ENCODE measurements at regions not wholly inside any gene's neighbourhood (a gene's known extent, or its start where the extent isn't known, plus 50 kb on each side); places are given as distances from the start of the nearest gene placed in this dataset.

GRCh38 chr2:19797243-19797810 lies 104.5 kb downstream of the TTC32 start:
- TF ChIP-seq CTCF (IDR thresholded peaks at IDR 0.05; ENCODE audit: borderline replicate concordance, insufficient read depth, low read depth, low read length), result no peak
- no peak overlapping the region for H3K4me3 ChIP-seq (ENCODE audit: low read depth, low read length)

GRCh38 chr2:19796035-19796695 lies 105.6 kb downstream of the TTC32 start:
- no peak for TF ChIP-seq CTCF (IDR thresholded peaks at IDR 0.05; ENCODE audit: borderline replicate concordance, insufficient read depth, low read depth, low read length)
- H3K4me3 ChIP-seq (ENCODE audit: low read depth, low read length), result no peak overlapping the region

GRCh38 chr2:19793132-19793750 lies 108.5 kb downstream of the TTC32 start:
- TF ChIP-seq CTCF (IDR thresholded peaks at IDR 0.05; ENCODE audit: borderline replicate concordance, insufficient read depth, low read depth, low read length), result no peak
- no peak overlapping the region for H3K4me3 ChIP-seq (ENCODE audit: low read depth, low read length)

- TF ChIP-seq CTCF (IDR thresholded peaks at IDR 0.05; ENCODE audit: borderline replicate concordance, insufficient read depth, low read depth, low read length), result no peak
- no peak overlapping the region for H3K4me3 ChIP-seq (ENCODE audit: low read depth, low read length)
Observed at GRCh38 chr2:19790291-19790690, 111.5 kb downstream of the TTC32 start.

GRCh38 chr2:19787134-19787533 lies 114.6 kb downstream of the TTC32 start:
- TF ChIP-seq CTCF (IDR thresholded peaks at IDR 0.05; ENCODE audit: borderline replicate concordance, insufficient read depth, low read depth, low read length), result no peak
- no peak overlapping the region for H3K4me3 ChIP-seq (ENCODE audit: low read depth, low read length)

GRCh38 chr2:19786408-19787058 lies 115.2 kb downstream of the TTC32 start:
- TF ChIP-seq CTCF (IDR thresholded peaks at IDR 0.05; ENCODE audit: borderline replicate concordance, insufficient read depth, low read depth, low read length), result no peak
- H3K4me3 ChIP-seq (ENCODE audit: low read depth, low read length), result no peak overlapping the region
